ENCODE measurements at regions not wholly inside any gene's neighbourhood (a gene's known extent, or its start where the extent isn't known, plus 50 kb on each side); places are given as distances from the start of the nearest gene placed in this dataset.

DNA sequence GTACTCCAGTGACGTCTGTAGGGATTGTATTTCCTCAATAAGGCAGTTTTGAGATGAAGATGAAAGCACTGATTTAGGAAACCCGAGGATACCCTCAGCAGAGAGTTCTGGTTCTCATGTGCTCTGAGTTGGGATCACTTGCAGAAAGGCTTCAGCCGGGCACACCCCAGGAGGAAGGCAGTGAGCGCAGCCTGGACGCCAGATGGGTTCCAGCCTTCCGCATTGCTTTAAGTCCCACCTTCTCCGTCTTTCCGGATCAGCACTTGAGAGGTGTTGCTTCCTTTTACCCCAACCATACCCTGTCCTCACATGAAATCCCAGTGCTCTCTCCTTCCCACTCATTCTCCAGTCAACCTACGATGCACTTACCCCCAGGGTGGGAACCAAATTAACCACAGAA is 239.5 kb upstream of the CADM1 start (continued):
- TF ChIP-seq SIN3A (IDR thresholded peaks at IDR 0.05; ENCODE audit: borderline replicate concordance, low read depth, low read length) (no peak), POLR2AphosphoS5 (IDR thresholded peaks at IDR 0.05; ENCODE audit: low read depth, low read length) (no peak)
- TF ChIP-seq, protein P1, sequence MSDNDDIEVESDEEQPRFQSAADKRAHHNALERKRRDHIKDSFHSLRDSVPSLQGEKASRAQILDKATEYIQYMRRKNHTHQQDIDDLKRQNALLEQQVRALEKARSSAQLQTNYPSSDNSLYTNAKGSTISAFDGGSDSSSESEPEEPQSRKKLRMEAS (IDR thresholded peaks at IDR 0.05; ENCODE audit: low read depth): no peak

DNA sequence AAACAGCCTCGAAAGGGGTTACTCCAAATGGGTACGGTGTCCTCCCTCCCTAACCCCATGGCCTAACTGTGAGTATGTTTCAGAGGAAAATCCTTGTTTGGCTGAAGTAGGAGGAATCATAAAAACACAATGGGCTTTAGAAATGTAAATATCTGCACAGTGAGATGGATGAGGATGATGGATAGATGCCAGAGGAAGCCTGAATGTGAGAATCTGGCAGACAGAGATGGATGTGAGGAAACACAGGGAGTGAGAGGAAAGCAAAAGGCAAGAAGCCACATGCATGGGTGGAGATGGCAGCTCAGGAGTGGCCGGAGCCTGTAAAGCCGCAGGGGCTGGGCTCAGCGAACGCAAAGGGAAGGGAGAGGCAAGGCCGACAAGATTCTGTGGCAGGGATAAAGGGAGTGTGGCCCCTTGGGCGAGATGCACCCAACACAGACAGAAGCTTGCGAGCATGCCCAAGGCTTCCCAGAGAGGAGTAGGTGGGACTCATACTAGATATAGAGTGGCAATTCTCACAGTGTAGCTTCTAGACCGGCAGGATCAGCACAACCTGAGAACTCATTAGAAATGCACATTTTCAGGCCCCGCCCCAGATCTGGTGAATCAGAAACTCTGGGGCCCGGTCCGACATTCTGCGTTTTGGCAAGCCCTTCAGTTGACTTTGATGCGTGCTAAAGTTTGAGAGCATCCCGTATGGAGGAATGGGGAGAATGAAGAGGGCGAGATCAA is 237.3 kb upstream of the CADM1 start:
- POLR2A ChIA-PET: no interaction called here
- Histone ChIP-seq H2AFZ (ENCODE audit: low read depth) (no peak overlapping the region), H3K9me3 (no peaks in the 10 kb centered on the region), H3K9me2 (no peaks in the 10 kb centered on the region), H3F3A (replicated peaks; ENCODE audit: insufficient read depth) (no peaks in the 10 kb centered on the region), H3K27ac (ENCODE audit: low read depth in 2 of 2, low read length in 1 of 2) (no peak overlapping the region), H3K4me3 (ENCODE audit: low read depth in 2 of 2, low read length in 1 of 2) (no peak overlapping the region), H3K79me2 (ENCODE audit: insufficient read depth) (no peaks in the 10 kb centered on the region), H3K27me3 (ENCODE audit: insufficient read depth) (no peaks in the 10 kb centered on the region; the same call in 1 of the 2 replicates), H3K4me1 (ENCODE audit: control insufficient read depth in 1 of 2, insufficient read depth in 2 of 2, low read depth in 1 of 2, low read length in 1 of 2) (peaks cover 0 to 33% of the 10 kb centered on the region in 2 experiments; a peak in 2 of 4 replicates), H3K9ac (no peak overlapping the region), H3K36me3 (replicated peaks in 1 of 2; ENCODE audit: control insufficient read depth in 1 of 2, insufficient read depth in 2 of 2, low read length in 1 of 2) (no peaks in the 10 kb centered on the region), H4K20me1 (ENCODE audit: insufficient read depth) (no peaks in the 10 kb centered on the region), H3K4me2 (no peak overlapping the region)
- DNase-seq: no peak
- 76% methylated on average over 16 of the region's 17 CpGs for WGBS (ENCODE audit: low lambda C conversion rate)
- CTCF ChIA-PET: no interaction called here
- TF ChIP-seq, protein P2, sequence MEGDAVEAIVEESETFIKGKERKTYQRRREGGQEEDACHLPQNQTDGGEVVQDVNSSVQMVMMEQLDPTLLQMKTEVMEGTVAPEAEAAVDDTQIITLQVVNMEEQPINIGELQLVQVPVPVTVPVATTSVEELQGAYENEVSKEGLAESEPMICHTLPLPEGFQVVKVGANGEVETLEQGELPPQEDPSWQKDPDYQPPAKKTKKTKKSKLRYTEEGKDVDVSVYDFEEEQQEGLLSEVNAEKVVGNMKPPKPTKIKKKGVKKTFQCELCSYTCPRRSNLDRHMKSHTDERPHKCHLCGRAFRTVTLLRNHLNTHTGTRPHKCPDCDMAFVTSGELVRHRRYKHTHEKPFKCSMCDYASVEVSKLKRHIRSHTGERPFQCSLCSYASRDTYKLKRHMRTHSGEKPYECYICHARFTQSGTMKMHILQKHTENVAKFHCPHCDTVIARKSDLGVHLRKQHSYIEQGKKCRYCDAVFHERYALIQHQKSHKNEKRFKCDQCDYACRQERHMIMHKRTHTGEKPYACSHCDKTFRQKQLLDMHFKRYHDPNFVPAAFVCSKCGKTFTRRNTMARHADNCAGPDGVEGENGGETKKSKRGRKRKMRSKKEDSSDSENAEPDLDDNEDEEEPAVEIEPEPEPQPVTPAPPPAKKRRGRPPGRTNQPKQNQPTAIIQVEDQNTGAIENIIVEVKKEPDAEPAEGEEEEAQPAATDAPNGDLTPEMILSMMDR (IDR thresholded peaks at IDR 0.05): no peak
- TF ChIP-seq, protein P3, sequence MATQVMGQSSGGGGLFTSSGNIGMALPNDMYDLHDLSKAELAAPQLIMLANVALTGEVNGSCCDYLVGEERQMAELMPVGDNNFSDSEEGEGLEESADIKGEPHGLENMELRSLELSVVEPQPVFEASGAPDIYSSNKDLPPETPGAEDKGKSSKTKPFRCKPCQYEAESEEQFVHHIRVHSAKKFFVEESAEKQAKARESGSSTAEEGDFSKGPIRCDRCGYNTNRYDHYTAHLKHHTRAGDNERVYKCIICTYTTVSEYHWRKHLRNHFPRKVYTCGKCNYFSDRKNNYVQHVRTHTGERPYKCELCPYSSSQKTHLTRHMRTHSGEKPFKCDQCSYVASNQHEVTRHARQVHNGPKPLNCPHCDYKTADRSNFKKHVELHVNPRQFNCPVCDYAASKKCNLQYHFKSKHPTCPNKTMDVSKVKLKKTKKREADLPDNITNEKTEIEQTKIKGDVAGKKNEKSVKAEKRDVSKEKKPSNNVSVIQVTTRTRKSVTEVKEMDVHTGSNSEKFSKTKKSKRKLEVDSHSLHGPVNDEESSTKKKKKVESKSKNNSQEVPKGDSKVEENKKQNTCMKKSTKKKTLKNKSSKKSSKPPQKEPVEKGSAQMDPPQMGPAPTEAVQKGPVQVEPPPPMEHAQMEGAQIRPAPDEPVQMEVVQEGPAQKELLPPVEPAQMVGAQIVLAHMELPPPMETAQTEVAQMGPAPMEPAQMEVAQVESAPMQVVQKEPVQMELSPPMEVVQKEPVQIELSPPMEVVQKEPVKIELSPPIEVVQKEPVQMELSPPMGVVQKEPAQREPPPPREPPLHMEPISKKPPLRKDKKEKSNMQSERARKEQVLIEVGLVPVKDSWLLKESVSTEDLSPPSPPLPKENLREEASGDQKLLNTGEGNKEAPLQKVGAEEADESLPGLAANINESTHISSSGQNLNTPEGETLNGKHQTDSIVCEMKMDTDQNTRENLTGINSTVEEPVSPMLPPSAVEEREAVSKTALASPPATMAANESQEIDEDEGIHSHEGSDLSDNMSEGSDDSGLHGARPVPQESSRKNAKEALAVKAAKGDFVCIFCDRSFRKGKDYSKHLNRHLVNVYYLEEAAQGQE (IDR thresholded peaks at IDR 0.05; ENCODE audit: low read depth, low read length): no peak
- TF ChIP-seq, protein P4, sequence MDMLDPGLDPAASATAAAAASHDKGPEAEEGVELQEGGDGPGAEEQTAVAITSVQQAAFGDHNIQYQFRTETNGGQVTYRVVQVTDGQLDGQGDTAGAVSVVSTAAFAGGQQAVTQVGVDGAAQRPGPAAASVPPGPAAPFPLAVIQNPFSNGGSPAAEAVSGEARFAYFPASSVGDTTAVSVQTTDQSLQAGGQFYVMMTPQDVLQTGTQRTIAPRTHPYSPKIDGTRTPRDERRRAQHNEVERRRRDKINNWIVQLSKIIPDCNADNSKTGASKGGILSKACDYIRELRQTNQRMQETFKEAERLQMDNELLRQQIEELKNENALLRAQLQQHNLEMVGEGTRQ (IDR thresholded peaks at IDR 0.05; ENCODE audit: borderline replicate concordance, low read depth, low read length): no peak
- TF ChIP-seq MXI1 (IDR thresholded peaks at IDR 0.05; ENCODE audit: low read depth, low read length): no peak

All from SK-N-SH (cell line).